ENCODE measurements at regions not wholly inside any gene's neighbourhood (a gene's known extent, or its start where the extent isn't known, plus 50 kb on each side); places are given as distances from the start of the nearest gene placed in this dataset.

DNA sequence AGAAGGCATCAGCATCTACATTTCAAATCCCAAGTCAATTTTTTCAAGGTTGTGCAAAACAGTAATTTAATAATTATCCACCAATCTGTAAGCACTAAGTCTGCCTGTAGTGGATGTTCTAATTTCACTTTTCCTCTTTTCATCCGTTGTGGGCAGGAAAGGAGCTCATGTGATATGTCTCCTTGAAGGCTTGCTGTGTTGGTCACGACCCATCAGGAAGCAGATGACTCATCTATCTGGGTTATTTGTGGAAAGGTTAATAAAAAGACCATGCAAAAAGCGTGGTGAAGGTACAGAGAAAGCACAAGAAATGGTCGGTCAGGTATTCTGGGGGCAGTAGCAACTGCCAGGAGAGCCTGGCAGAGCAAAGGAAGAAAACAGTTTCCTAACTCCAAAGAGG is 476.7 kb upstream of the RAB6C start:
- TF ChIP-seq, protein P1, sequence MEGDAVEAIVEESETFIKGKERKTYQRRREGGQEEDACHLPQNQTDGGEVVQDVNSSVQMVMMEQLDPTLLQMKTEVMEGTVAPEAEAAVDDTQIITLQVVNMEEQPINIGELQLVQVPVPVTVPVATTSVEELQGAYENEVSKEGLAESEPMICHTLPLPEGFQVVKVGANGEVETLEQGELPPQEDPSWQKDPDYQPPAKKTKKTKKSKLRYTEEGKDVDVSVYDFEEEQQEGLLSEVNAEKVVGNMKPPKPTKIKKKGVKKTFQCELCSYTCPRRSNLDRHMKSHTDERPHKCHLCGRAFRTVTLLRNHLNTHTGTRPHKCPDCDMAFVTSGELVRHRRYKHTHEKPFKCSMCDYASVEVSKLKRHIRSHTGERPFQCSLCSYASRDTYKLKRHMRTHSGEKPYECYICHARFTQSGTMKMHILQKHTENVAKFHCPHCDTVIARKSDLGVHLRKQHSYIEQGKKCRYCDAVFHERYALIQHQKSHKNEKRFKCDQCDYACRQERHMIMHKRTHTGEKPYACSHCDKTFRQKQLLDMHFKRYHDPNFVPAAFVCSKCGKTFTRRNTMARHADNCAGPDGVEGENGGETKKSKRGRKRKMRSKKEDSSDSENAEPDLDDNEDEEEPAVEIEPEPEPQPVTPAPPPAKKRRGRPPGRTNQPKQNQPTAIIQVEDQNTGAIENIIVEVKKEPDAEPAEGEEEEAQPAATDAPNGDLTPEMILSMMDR (conservative IDR thresholded peaks at IDR 0.05 in 1 of 2, IDR thresholded peaks at IDR 0.05 in 1 of 2; ENCODE audit: low read depth in 1 of 2, low read length in 2 of 2), result no peak
- no peak for TF ChIP-seq EZH2 (IDR thresholded peaks at IDR 0.05; ENCODE audit: low read length, missing control alignments)
